ENCODE measurements at regions not wholly inside any gene's neighbourhood (a gene's known extent, or its start where the extent isn't known, plus 50 kb on each side); places are given as distances from the start of the nearest gene placed in this dataset.

GRCh38 chr5:5828619-5829018 is 406.1 kb downstream of the ICE1 start:
- Histone ChIP-seq H3K36me3 (ENCODE audit: control insufficient read depth in 2 of 2, extremely low read depth in 1 of 2, insufficient read depth in 2 of 2, low read length in 2 of 2) (no peaks in the 10 kb centered on the region), H3K9me1 (replicated peaks; ENCODE audit: control insufficient read depth, extremely low read depth, insufficient read depth, low read length) (no peaks in the 10 kb centered on the region), H3K4me1 (ENCODE audit: control insufficient read depth, extremely low read depth, insufficient read depth, low read length) (no peaks in the 10 kb centered on the region), H3K27ac (ENCODE audit: insufficient read depth, low read depth, low read length) (no peak overlapping the region), H3K79me2 (ENCODE audit: control insufficient read depth, insufficient read depth, low read length) (no peaks in the 10 kb centered on the region), H3K9ac (replicated peaks; ENCODE audit: extremely low read depth, insufficient read depth, low read length) (no peak overlapping the region), H3K9me3 (replicated peaks; ENCODE audit: control insufficient read depth, insufficient read depth, low read length) (peaks cover 3% of the 10 kb centered on the region), H3K4me2 (ENCODE audit: insufficient read depth, low read length) (no peak overlapping the region), H3K4me3 (replicated peaks in 1 of 3; ENCODE audit: insufficient read depth in 1 of 3, low read depth in 1 of 3, low read length in 3 of 3) (no peak overlapping the region), H3K27me3 (ENCODE audit: control insufficient read depth in 2 of 2, insufficient read depth in 2 of 2, low read length in 2 of 2) (no peaks in the 10 kb centered on the region), H4K20me1 (replicated peaks; ENCODE audit: control insufficient read depth, extremely low read depth, insufficient read depth, low read length) (no peaks in the 10 kb centered on the region), H2AFZ (ENCODE audit: low read depth, low read length) (no peak overlapping the region)
- DNase-seq (ENCODE audit: low read depth, low spot score) = no peak
- POLR2A ChIA-PET = no interaction called here
- no peak for TF ChIP-seq EZH2 (IDR thresholded peaks at IDR 0.05; ENCODE audit: borderline replicate concordance, low read depth, low read length, severe bottlenecking)
- TF ChIP-seq POLR2A (IDR thresholded peaks at IDR 0.05; ENCODE audit: low read depth, low read length) = no peak
- TF ChIP-seq GATA2 (IDR thresholded peaks at IDR 0.05; ENCODE audit: insufficient read depth, insufficient read length, low read depth, low read length) = no peak
- no peak for TF ChIP-seq POLR2AphosphoS5 (IDR thresholded peaks at IDR 0.05; ENCODE audit: insufficient read depth, low read depth, low read length)
- TF ChIP-seq CTCF (IDR thresholded peaks at IDR 0.05; ENCODE audit: extremely low read depth in 1 of 2, insufficient read depth in 1 of 2, low read depth in 1 of 2, low read length in 2 of 2) = no peak
- TF ChIP-seq MYC (IDR thresholded peaks at IDR 0.05; ENCODE audit: low read depth, low read length) = no peak
- TF ChIP-seq FOS (IDR thresholded peaks at IDR 0.05; ENCODE audit: borderline replicate concordance, insufficient read depth, low read length) = no peak
- intact Hi-C loops (cut with micrococcal nuclease) (no loop called here), dilution Hi-C loops (cut with MboI; ENCODE audit: extremely low pct_ligation_motif_present, low sequenced_read_pairs) (no loop called here)
- no TSS peak for BruUV-seq (replicated peaks)
- no peak for FAIRE-seq
- CTCF ChIA-PET = no interaction called here

- no peak for FAIRE-seq
- CTCF ChIA-PET = no interaction called here
- intact Hi-C loops (cut with micrococcal nuclease) = no loop called here
These were observed 404.4 kb downstream of the ICE1 start for GRCh38 chr5:5826911-5827310.

More at GRCh38 chr5:5826911-5827310, 404.4 kb downstream of the ICE1 start:
- H3K79me2 ChIP-seq (ENCODE audit: control insufficient read depth, insufficient read depth, low read length) = no peaks in the 10 kb centered on the region
- H3K27me3 ChIP-seq (ENCODE audit: control insufficient read depth in 2 of 2, insufficient read depth in 2 of 2, low read length in 2 of 2) = no peaks in the 10 kb centered on the region
- no peak overlapping the region for H3K4me2 ChIP-seq (ENCODE audit: insufficient read depth, low read length)
- dilution Hi-C loops (cut with MboI; ENCODE audit: extremely low pct_ligation_motif_present, low sequenced_read_pairs) = no loop called here
- no peaks in the 10 kb centered on the region for H4K20me1 ChIP-seq (replicated peaks; ENCODE audit: control insufficient read depth, extremely low read depth, insufficient read depth, low read length)
- no peak overlapping the region for H3K27ac ChIP-seq (ENCODE audit: insufficient read depth, low read depth, low read length)
- H3K9me1 ChIP-seq (replicated peaks; ENCODE audit: control insufficient read depth, extremely low read depth, insufficient read depth, low read length) = no peaks in the 10 kb centered on the region
- no peak overlapping the region for H3K9ac ChIP-seq (replicated peaks; ENCODE audit: extremely low read depth, insufficient read depth, low read length)
- H2AFZ ChIP-seq (ENCODE audit: low read depth, low read length) = no peak overlapping the region
- POLR2A ChIA-PET = no interaction called here
- DNase-seq (ENCODE audit: low read depth, low spot score) = no peak
- no peak overlapping the region for H3K4me3 ChIP-seq (replicated peaks in 1 of 3; ENCODE audit: insufficient read depth in 1 of 3, low read depth in 1 of 3, low read length in 3 of 3)
- no peaks in the 10 kb centered on the region for H3K36me3 ChIP-seq (ENCODE audit: control insufficient read depth in 2 of 2, extremely low read depth in 1 of 2, insufficient read depth in 2 of 2, low read length in 2 of 2)
- TF ChIP-seq EZH2 (IDR thresholded peaks at IDR 0.05; ENCODE audit: borderline replicate concordance, low read depth, low read length, severe bottlenecking) (no peak), GATA2 (IDR thresholded peaks at IDR 0.05; ENCODE audit: insufficient read depth, insufficient read length, low read depth, low read length) (no peak), POLR2A (IDR thresholded peaks at IDR 0.05; ENCODE audit: low read depth, low read length) (no peak), MAX (IDR thresholded peaks at IDR 0.05; ENCODE audit: insufficient read depth, insufficient read length) (no peak), FOS (IDR thresholded peaks at IDR 0.05; ENCODE audit: borderline replicate concordance, insufficient read depth, low read length) (no peak)
- BruUV-seq (replicated peaks) = no TSS peak
- no peaks in the 10 kb centered on the region for H3K4me1 ChIP-seq (ENCODE audit: control insufficient read depth, extremely low read depth, insufficient read depth, low read length)
- peaks cover 6% of the 10 kb centered on the region for H3K9me3 ChIP-seq (replicated peaks; ENCODE audit: control insufficient read depth, insufficient read depth, low read length)
